ENCODE measurements at regions not wholly inside any gene's neighbourhood (a gene's known extent, or its start where the extent isn't known, plus 50 kb on each side); places are given as distances from the start of the nearest gene placed in this dataset.

- TF ChIP-seq SREBF2 (IDR thresholded peaks at IDR 0.05) (no peak), MAZ (IDR thresholded peaks at IDR 0.05; ENCODE audit: borderline replicate concordance, low read depth, low read length) (no peak), HES2 (IDR thresholded peaks at IDR 0.05) (no peak), RFX5 (IDR thresholded peaks at IDR 0.05) (no peak), HMGXB4 (CRISPR knock-in tag; IDR thresholded peaks at IDR 0.05; ENCODE audit: borderline replicate concordance) (no peak), NR3C1 (IDR thresholded peaks at IDR 0.05) (no peak), FOSL2 (IDR thresholded peaks at IDR 0.05) (no peak), FOSL2 (CRISPR knock-in tag; IDR thresholded peaks at IDR 0.05) (no peak), CBX8 (IDR thresholded peaks at IDR 0.05) (no peak), HOXB5 (CRISPR knock-in tag; IDR thresholded peaks at IDR 0.05) (no peak), TP53 (CRISPR knock-in tag; IDR thresholded peaks at IDR 0.05) (no peak), ZNF302 (CRISPR knock-in tag; IDR thresholded peaks at IDR 0.05) (no peak)
- no peak for DNase-seq (ENCODE audit: low read depth in 1 of 2, low spot score in 1 of 2)
- no peak for FAIRE-seq
- ChIA-PET POLR2A (no interaction called here), CTCF (no interaction called here)
- WGBS (ENCODE audit: missing lambda C conversion rate) = 0% methylated on average over 2 of the region's 2 CpGs
- H3K4me1 ChIP-seq = no peaks in the 10 kb centered on the region
- no peak overlapping the region for H3K4me2 ChIP-seq
- H3K9me3 ChIP-seq = peaks cover 8% of the 10 kb centered on the region; the same call in 1 of the 3 replicates
- no peak for ATAC-seq
- H3K27ac ChIP-seq = no peak overlapping the region
- H3K4me3 ChIP-seq = no peak overlapping the region
Measured at GRCh38 chr19:31880283-31880682, 465.1 kb upstream of the ZNF507 start.

- no peak for TF ChIP-seq CTCF (IDR thresholded peaks at IDR 0.05)
- no peak for TF ChIP-seq ESRRA (IDR thresholded peaks at IDR 0.05; ENCODE audit: borderline replicate concordance, low read length)
- TF ChIP-seq CHD2 (IDR thresholded peaks at IDR 0.05; ENCODE audit: low read length, partially characterized antibody) = no peak
- TF ChIP-seq TFCP2L1 (CRISPR knock-in tag; IDR thresholded peaks at IDR 0.05) = no peak
- no peak for TF ChIP-seq ZC3H11A (IDR thresholded peaks at IDR 0.05)
- no peak for TF ChIP-seq HEYL (CRISPR knock-in tag; IDR thresholded peaks at IDR 0.05)
- TF ChIP-seq EP300 (IDR thresholded peaks at IDR 0.05) = no peak
- TF ChIP-seq TP53 (CRISPR knock-in tag; IDR thresholded peaks at IDR 0.05) = no peak
- TF ChIP-seq SMC3 (IDR thresholded peaks at IDR 0.05) = no peak
- TF ChIP-seq EHMT2 (IDR thresholded peaks at IDR 0.05; ENCODE audit: low read depth) = no peak
- no peak for TF ChIP-seq ELK1 (IDR thresholded peaks at IDR 0.05; ENCODE audit: low read depth, low read length)
- TF ChIP-seq NR3C1 (IDR thresholded peaks at IDR 0.05) = no peak
- TF ChIP-seq SREBF2 (IDR thresholded peaks at IDR 0.05) = no peak
- no peak for TF ChIP-seq CBX2 (IDR thresholded peaks at IDR 0.05; ENCODE audit: borderline replicate concordance, low read depth)
- TF ChIP-seq GATA3 (IDR thresholded peaks at IDR 0.05; ENCODE audit: borderline replicate concordance) = no peak
- no peak for TF ChIP-seq NFE2L2 (conservative IDR thresholded peaks at IDR 0.05; ENCODE audit: low read length)
- TF ChIP-seq MAZ (IDR thresholded peaks at IDR 0.05; ENCODE audit: borderline replicate concordance, low read depth, low read length) = no peak
- no peak overlapping the region for H3K4me3 ChIP-seq
- POLR2A ChIA-PET = no interaction called here
- no peak overlapping the region for H3K27ac ChIP-seq
- ATAC-seq (no peak), FAIRE-seq (no peak), DNase-seq (ENCODE audit: low read depth in 1 of 2, low spot score in 1 of 2) (no peak)
- no peaks in the 10 kb centered on the region for H3K4me1 ChIP-seq
- no peaks in the 10 kb centered on the region; the same call in 2 of the 3 replicates for H3K9me3 ChIP-seq
- CTCF ChIA-PET = interaction anchor here (1.0 to 1.5 kb wide), 2 partner anchors 15 to 1199 kb away, joined by 3 to 4 read pairs; no protein-coding TSS in a partner anchor
- 9% methylated on average over 7 of the region's 7 CpGs for WGBS (ENCODE audit: missing lambda C conversion rate)
- H3K4me2 ChIP-seq = no peak overlapping the region
Measured at GRCh38 chr19:31881988-31882387, 463.4 kb upstream of the ZNF507 start.

Measured in A549 (cell line).